Stomach (tissue), 8 donors: ENCODE measurements at regions not wholly inside any gene's neighbourhood (a gene's known extent, or its start where the extent isn't known, plus 50 kb on each side); places are given as distances from the start of the nearest gene placed in this dataset.

Experiments used
- DNase-seq, 2 donors: peaks; one replicate each; pipeline versions ENCODE4 v3.0.0 to v3.0.0-alpha.2; 2013 to 2019
- H3K27ac ChIP-seq, 5 donors: fragments of 200-600 bp in 4 of 5; sonication (generic) in 4 of 5; one replicate each; pipeline ENCODE4 v1.5.1; 2013 to 2019; ENCODE audit warnings: mild to moderate bottlenecking in 1 of 5, moderate library complexity in 1 of 5
- H3K27me3 ChIP-seq, 3 donors: fragments of 200-600 bp; sonication (generic); one replicate each; pipeline ENCODE4 v1.5.1; 2017 to 2019; ENCODE audit warnings: mixed run types in 1 of 3
- H3K36me3 ChIP-seq, 4 donors: fragments of 200-600 bp; sonication (generic); 1 replicate in 3 of 4; 2 replicates in 1 of 4; pipeline ENCODE4 v1.5.1; 2016 to 2019
- H3K4me1 ChIP-seq, 4 donors: fragments of 200-600 bp; sonication (generic); one replicate each; pipeline ENCODE4 v1.5.1; 2016 to 2019
- H3K4me3 ChIP-seq, 4 donors: fragments of 200-600 bp; sonication (generic) in 3 of 4; one replicate each; pipeline ENCODE4 v1.5.1; 2016 to 2019; ENCODE audit warnings: mild to moderate bottlenecking in 1 of 4
- H3K9me3 ChIP-seq, 4 donors: fragments of 200-600 bp; sonication (generic); one replicate each; pipeline ENCODE4 v1.5.1; 2016 to 2019
- EP300 ChIP-seq: sonication (generic); formaldehyde crosslinking; IDR thresholded peaks from one replicate; pipeline ENCODE4 v1.6.1; 2017; ENCODE audit warnings: antibody characterized with exemption
- POLR2A ChIP-seq, 4 donors: fragments of 450-650 bp; IDR thresholded peaks; one replicate each; pipeline ENCODE4 v1.6.1; 2016; ENCODE audit warnings: antibody characterized with exemption in 4 of 4, control low read depth in 2 of 4, mild to moderate bottlenecking in 1 of 4, moderate library complexity in 1 of 4
- POLR2AphosphoS5 ChIP-seq, 3 donors: sonication (generic); formaldehyde crosslinking; IDR thresholded peaks; one replicate each; pipeline ENCODE4 v1.6.1; 2016; ENCODE audit warnings: antibody characterized with exemption in 3 of 3
- WGBS, 5 donors: extraction: QIAGEN DNeasy Blood & Tissue Kit in 3 of 5; methylation state at CpG; one replicate each; pipeline versions ENCODE4 v1.1.5 to v1.1.7; 2013 to 2018; 5-methylcytosine and 5-hydroxymethylcytosine counted together
- intact Hi-C: fragments of 100-400 bp; cut with DNase I; formaldehyde crosslinking; loops from one replicate; pipeline ENCODE4 v1.15.1; 2023; ENCODE audit warnings: low total_unique reads
- TF ChIP-seq, protein P1 (sequence below), 7 experiments: fragments of 450-650 bp in 4 of 7; fragments of 200-600 bp in 3 of 7; sonication (generic) in 3 of 7; IDR thresholded peaks; one replicate each; pipeline ENCODE4 v1.5.1; 2016 to 2019; ENCODE audit warnings: antibody characterized with exemption in 7 of 7, control low read depth in 2 of 7, mild to moderate bottlenecking in 1 of 7
- donor health status: healthy with polysubstance abuse.
- donor health status: Bipolar disorder and iron deficiency.
- donor health status: healthy.

DNA sequence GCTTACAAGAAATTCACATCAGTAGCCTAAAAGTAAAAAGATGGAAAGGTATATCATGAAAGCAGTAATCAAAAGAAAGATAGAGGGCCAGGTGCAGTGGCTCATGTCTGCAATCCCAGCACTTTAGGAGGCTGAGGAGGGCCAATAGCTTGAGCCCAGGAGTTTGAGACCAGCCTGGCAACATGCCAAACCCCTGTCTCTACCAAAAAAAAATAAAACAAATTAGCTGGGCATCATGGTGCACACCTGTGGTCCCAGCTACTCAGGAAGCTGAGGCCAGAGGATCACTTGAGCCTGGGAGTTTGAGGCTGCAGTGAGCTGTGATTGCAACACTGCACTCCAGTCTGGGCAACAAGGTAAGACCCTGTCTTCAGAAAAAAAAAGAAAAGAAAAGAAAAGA lies 55.5 kb downstream of the GSPT2 start:
- Histone ChIP-seq H3K4me1 (peaks cover 0 to 2% (median 0%) of the 10 kb centered on the region in 4 donors), H3K27ac (no peak overlapping the region), H3K36me3 (no peaks in the 10 kb centered on the region), H3K4me3 (no peak overlapping the region), H3K9me3 (no peaks in the 10 kb centered on the region), H3K27me3 (peaks cover 0 to 3% (median 0%) of the 10 kb centered on the region in 3 donors)
- TF ChIP-seq EP300 (no peak), POLR2AphosphoS5 (IDR thresholded peaks at IDR 0.05) (no peak), POLR2A (IDR thresholded peaks at IDR 0.05) (no peak)
- TF ChIP-seq, protein P1, sequence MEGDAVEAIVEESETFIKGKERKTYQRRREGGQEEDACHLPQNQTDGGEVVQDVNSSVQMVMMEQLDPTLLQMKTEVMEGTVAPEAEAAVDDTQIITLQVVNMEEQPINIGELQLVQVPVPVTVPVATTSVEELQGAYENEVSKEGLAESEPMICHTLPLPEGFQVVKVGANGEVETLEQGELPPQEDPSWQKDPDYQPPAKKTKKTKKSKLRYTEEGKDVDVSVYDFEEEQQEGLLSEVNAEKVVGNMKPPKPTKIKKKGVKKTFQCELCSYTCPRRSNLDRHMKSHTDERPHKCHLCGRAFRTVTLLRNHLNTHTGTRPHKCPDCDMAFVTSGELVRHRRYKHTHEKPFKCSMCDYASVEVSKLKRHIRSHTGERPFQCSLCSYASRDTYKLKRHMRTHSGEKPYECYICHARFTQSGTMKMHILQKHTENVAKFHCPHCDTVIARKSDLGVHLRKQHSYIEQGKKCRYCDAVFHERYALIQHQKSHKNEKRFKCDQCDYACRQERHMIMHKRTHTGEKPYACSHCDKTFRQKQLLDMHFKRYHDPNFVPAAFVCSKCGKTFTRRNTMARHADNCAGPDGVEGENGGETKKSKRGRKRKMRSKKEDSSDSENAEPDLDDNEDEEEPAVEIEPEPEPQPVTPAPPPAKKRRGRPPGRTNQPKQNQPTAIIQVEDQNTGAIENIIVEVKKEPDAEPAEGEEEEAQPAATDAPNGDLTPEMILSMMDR (IDR thresholded peaks at IDR 0.05): no peak
- intact Hi-C loops: no loop called here
- DNase-seq: no peak

- Histone ChIP-seq H3K36me3 (no peaks in the 10 kb centered on the region), H3K4me3 (peak overlapping the region; percentile 49 to 64 (median 59)), H3K27me3 (no peaks in the 10 kb centered on the region), H3K27ac (peak overlapping the region; percentile 19 to 70 (median 56)), H3K4me1 (peaks cover 0 to 8% (median 0%) of the 10 kb centered on the region in 4 donors), H3K9me3 (no peaks in the 10 kb centered on the region)
- WGBS, 5 donors: 0 to 21% (median 4%) methylated on average over 18 to 26 of the region's 26 CpGs
- DNase-seq: peak; percentile 57 to 86
- intact Hi-C loops: no loop called here
- TF ChIP-seq, protein P1 (IDR thresholded peaks at IDR 0.05): no peak
- TF ChIP-seq POLR2AphosphoS5 (IDR thresholded peaks at IDR 0.05) (peak in 2 of 3 donors; percentile 10 to 12), EP300 (no peak), POLR2A (IDR thresholded peaks at IDR 0.05) (no peak)
Observed at GRCh38 chrX:51802917-51803688, 59.9 kb downstream of the GSPT2 start.

DNA sequence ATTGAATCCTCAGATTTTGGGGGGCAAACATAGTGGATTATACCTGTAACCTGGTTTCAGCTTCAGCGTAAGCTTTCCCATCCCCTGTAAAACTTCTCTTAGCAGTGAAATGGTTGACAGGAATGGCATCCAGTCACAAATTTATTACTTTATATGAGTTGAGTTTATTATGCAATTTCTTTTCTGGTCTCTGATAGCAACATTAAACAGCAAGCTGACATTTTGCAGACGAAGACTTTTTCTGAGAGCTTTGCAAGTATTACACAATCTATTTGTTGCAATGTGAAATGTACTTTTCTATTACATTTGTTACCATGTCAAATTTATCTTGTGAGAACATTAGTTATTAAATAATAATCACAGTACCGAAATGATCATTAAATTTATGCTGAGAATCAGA lies 60.6 kb downstream of the GSPT2 start:
- Histone ChIP-seq H3K36me3 (no peaks in the 10 kb centered on the region), H3K27me3 (no peaks in the 10 kb centered on the region), H3K4me3 (peak overlapping the region in 1 of 4 donors; percentile 59), H3K4me1 (peaks cover 0 to 8% (median 0%) of the 10 kb centered on the region in 4 donors), H3K27ac (no peak overlapping the region), H3K9me3 (no peaks in the 10 kb centered on the region)
- TF ChIP-seq POLR2AphosphoS5 (IDR thresholded peaks at IDR 0.05) (no peak), EP300 (no peak), POLR2A (IDR thresholded peaks at IDR 0.05) (no peak)
- TF ChIP-seq, protein P1 (IDR thresholded peaks at IDR 0.05): no peak
- WGBS, 5 donors: 50 to 63% (median 61%) methylated on average over 3 of the region's 3 CpGs
- DNase-seq: no peak
- intact Hi-C loops: no loop called here

DNA sequence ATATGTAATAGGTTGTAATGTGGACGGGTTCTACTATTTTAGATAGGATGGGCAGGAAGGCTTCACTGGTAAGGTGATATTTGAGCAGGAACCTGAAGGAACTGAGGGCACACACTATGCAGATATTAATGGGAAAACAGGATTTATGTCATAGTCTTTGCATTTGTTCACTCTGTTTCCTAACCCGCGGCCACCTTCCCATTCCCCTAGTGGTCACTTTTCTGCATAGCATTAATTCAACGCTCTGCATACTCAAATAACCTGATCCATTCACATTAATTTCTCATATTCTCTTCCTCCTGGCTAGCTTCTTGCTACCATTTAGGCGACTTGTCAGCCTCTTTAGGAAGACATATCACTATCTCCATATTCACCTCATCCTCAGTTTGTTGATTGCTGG lies 61.5 kb downstream of the GSPT2 start:
- intact Hi-C loops: no loop called here
- TF ChIP-seq EP300: no peak
- no peak for TF ChIP-seq POLR2A (IDR thresholded peaks at IDR 0.05)
- TF ChIP-seq, protein P1 (IDR thresholded peaks at IDR 0.05): no peak
- no peak for DNase-seq
- no peak overlapping the region for H3K4me3 ChIP-seq
- no peaks in the 10 kb centered on the region for H3K36me3 ChIP-seq
- H3K9me3 ChIP-seq: no peaks in the 10 kb centered on the region
- H3K27me3 ChIP-seq: no peaks in the 10 kb centered on the region
- H3K4me1 ChIP-seq: peaks cover 0 to 8% (median 0%) of the 10 kb centered on the region in 4 donors
- H3K27ac ChIP-seq: no peak overlapping the region
- 77 to 95% (median 89%) methylated on average over 5 of the region's 5 CpGs for WGBS, 5 donors
